ENCODE measurements at regions not wholly inside any gene's neighbourhood (a gene's known extent, or its start where the extent isn't known, plus 50 kb on each side); places are given as distances from the start of the nearest gene placed in this dataset.
"Not testable (repeated sequence)": the region's sequence is repeated elsewhere in the genome, so short reads cannot be mapped to it uniquely, and the experiment has no call there.

DNA sequence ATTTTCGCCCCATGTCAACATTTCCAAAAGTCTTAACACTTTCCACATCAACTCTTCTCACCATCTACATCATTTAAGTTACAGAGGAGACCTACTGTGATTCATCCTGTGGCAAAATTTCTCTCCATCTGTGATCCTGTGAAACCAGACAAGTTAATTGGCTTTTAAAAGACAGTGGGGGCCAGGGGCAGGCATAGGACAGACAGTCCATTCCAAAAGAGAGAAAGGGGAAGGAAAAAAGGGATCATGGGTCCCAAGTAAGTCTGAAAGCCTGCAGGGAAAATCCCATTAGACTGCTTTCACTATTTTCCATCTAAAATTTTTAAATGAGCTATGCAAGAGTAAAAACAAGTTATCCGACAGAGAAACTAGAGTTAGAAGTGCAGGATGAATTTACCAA lies 121.0 kb downstream of the MRPL57 start (continued):
- TF ChIP-seq, protein P1, sequence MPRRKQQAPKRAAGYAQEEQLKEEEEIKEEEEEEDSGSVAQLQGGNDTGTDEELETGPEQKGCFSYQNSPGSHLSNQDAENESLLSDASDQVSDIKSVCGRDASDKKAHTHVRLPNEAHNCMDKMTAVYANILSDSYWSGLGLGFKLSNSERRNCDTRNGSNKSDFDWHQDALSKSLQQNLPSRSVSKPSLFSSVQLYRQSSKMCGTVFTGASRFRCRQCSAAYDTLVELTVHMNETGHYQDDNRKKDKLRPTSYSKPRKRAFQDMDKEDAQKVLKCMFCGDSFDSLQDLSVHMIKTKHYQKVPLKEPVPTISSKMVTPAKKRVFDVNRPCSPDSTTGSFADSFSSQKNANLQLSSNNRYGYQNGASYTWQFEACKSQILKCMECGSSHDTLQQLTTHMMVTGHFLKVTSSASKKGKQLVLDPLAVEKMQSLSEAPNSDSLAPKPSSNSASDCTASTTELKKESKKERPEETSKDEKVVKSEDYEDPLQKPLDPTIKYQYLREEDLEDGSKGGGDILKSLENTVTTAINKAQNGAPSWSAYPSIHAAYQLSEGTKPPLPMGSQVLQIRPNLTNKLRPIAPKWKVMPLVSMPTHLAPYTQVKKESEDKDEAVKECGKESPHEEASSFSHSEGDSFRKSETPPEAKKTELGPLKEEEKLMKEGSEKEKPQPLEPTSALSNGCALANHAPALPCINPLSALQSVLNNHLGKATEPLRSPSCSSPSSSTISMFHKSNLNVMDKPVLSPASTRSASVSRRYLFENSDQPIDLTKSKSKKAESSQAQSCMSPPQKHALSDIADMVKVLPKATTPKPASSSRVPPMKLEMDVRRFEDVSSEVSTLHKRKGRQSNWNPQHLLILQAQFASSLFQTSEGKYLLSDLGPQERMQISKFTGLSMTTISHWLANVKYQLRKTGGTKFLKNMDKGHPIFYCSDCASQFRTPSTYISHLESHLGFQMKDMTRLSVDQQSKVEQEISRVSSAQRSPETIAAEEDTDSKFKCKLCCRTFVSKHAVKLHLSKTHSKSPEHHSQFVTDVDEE (CRISPR knock-in tag; IDR thresholded peaks at IDR 0.05), result no peak
- no peak for TF ChIP-seq ZFP3 (CRISPR knock-in tag; IDR thresholded peaks at IDR 0.05)
- TF ChIP-seq, protein P2, sequence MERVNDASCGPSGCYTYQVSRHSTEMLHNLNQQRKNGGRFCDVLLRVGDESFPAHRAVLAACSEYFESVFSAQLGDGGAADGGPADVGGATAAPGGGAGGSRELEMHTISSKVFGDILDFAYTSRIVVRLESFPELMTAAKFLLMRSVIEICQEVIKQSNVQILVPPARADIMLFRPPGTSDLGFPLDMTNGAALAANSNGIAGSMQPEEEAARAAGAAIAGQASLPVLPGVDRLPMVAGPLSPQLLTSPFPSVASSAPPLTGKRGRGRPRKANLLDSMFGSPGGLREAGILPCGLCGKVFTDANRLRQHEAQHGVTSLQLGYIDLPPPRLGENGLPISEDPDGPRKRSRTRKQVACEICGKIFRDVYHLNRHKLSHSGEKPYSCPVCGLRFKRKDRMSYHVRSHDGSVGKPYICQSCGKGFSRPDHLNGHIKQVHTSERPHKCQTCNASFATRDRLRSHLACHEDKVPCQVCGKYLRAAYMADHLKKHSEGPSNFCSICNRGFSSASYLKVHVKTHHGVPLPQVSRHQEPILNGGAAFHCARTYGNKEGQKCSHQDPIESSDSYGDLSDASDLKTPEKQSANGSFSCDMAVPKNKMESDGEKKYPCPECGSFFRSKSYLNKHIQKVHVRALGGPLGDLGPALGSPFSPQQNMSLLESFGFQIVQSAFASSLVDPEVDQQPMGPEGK (CRISPR knock-in tag; IDR thresholded peaks at IDR 0.05; ENCODE audit: borderline replicate concordance), result no peak

DNA sequence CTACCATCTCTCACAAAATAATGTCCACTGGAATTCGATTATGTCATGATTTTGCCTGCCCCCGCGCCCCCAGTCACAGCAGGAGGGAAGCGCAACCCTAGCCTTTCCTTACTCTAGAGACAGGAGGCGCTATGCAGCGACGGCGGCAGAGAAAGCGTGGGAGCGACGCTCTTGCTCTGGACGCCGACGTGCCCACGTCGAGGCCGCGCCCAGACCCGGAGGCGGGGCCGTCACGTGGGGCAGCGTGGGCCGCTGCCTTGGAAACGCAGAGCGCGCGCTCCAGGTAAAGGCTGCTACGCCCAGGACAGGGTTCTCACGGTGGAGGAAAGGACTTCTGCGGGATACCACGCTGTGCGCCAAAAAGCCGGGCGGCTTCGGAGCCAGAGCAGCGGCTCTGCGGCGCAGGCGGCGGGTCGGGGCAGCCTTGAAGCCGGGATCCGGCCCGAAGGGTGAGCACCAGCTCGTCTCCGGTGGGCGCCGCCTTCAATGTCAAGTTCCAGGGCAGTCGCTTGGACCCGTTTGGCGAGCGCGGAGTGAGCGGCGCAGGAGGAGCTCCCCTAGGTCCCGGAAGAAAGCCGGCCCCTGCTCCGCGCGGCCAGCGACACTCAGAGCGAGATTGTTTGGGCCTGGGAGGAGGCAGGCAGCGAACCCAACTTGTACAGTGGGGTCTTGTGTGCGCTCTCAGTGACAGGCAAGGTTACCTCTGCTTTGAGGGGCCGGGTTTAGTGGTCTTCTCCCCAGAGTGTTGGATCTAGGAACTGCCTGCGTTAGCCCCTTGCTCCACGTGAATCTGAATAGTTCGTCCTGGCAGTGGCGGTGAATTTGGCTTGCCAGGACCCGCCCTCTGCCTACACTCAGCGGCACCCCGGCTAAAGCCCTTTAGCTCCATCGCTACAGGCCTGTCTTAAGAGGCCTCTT lies 121.7 kb downstream of the MRPL57 start:
- TF ChIP-seq BACH2 (CRISPR knock-in tag; IDR thresholded peaks at IDR 0.05; ENCODE audit: borderline replicate concordance), result no peak
- no peak for TF ChIP-seq GLIS3 (CRISPR knock-in tag; IDR thresholded peaks at IDR 0.05)
- TF ChIP-seq, protein P3, sequence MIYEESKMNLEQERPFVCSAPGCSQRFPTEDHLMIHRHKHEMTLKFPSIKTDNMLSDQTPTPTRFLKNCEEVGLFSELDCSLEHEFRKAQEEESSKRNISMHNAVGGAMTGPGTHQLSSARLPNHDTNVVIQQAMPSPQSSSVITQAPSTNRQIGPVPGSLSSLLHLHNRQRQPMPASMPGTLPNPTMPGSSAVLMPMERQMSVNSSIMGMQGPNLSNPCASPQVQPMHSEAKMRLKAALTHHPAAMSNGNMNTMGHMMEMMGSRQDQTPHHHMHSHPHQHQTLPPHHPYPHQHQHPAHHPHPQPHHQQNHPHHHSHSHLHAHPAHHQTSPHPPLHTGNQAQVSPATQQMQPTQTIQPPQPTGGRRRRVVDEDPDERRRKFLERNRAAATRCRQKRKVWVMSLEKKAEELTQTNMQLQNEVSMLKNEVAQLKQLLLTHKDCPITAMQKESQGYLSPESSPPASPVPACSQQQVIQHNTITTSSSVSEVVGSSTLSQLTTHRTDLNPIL (CRISPR knock-in tag; IDR thresholded peaks at IDR 0.05; ENCODE audit: low read depth), result no peak
- TF ChIP-seq, protein P2 (CRISPR knock-in tag; IDR thresholded peaks at IDR 0.05; ENCODE audit: borderline replicate concordance), result peak; percentile 99
- peak; percentile 97 for ATAC-seq

DNA sequence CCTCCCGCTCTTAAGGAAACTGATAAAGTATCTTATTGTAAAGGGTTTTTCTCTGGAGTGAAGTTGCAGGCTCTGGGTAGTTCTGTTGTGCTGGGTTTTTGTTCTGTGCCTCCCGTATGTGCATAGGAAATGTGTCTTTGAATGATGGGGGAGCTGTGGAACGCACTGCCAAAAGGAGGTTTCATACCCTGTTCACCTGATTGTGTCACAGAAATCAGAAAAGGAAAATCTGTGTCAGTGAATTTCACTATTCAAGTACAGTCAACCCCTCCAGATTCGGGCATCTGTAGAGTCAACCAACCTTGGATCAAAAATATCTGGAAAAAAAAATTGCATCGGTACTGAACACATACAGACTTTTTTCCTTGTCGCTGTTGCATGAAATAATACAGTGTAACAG lies 127.8 kb downstream of the MRPL57 start:
- ATAC-seq, result no peak
- TF ChIP-seq, protein P4, sequence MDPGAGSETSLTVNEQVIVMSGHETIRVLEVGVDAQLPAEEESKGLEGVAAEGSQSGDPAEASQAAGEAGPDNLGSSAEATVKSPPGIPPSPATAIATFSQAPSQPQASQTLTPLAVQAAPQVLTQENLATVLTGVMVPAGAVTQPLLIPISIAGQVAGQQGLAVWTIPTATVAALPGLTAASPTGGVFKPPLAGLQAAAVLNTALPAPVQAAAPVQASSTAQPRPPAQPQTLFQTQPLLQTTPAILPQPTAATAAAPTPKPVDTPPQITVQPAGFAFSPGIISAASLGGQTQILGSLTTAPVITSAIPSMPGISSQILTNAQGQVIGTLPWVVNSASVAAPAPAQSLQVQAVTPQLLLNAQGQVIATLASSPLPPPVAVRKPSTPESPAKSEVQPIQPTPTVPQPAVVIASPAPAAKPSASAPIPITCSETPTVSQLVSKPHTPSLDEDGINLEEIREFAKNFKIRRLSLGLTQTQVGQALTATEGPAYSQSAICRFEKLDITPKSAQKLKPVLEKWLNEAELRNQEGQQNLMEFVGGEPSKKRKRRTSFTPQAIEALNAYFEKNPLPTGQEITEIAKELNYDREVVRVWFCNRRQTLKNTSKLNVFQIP (CRISPR knock-in tag; IDR thresholded peaks at IDR 0.05; ENCODE audit: borderline replicate concordance, low read depth), result no peak
- no peak for TF ChIP-seq BACH2 (CRISPR knock-in tag; IDR thresholded peaks at IDR 0.05; ENCODE audit: borderline replicate concordance)
- TF ChIP-seq RARB (CRISPR knock-in tag; IDR thresholded peaks at IDR 0.05), result no peak

DNA sequence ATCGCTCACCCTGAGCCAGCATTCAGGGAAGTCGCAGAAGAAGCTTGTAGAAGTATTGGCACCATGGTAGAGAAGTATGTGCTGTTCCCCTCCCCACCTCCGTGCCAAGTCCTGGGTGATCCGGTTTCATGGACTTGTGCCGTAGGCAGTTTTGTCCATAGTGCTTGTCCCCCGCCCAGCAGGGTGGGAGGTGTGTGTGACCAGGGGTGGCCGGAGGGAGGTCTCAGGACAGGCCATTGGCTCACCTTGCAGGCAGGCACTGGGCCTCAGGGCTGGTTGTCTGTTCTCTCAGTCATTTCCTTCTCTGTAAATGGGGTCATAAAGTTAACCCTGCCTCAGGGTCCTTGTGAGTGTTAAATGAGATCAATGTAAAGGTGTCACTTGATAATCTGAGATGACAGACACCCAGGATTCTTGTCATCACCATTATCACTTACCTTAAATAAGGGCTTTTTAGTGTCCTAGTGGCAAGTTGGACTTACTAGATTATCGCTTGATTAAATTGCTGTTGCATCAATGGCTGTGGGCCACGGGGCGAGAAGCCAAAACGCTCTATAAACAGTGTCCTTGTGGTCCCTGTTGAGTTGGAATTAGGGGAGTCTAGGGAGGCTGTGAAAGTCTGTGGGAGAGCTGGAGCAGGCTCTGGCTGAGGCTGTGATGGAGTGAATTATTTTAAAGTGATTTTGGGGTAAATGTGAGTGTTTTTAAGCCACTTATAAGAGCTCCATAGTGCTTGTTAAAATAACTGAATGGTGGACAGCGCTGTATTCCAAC lies 130.0 kb downstream of the MRPL57 start:
- not testable (repeated sequence) for ATAC-seq

DNA sequence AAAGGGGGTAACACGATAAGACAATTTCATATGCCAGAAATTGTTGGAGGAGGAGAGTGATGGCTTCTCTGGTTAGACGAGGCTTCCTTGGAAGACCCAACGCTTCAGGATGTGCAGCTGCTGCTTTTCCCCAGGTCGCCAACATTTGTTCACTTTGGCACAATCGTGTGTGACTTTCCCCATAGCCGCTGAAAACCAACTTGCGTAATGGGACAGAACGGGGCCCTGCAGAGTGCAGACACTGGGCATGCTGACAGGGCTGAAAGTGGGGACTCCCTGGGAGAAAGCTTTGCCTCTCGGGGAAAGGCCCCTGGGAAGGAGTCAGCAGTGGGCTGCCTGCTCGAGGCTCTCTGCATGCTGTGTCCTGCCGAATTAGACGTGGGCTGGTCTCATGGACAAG lies 130.7 kb downstream of the MRPL57 start:
- ATAC-seq, result not testable (repeated sequence)

DNA sequence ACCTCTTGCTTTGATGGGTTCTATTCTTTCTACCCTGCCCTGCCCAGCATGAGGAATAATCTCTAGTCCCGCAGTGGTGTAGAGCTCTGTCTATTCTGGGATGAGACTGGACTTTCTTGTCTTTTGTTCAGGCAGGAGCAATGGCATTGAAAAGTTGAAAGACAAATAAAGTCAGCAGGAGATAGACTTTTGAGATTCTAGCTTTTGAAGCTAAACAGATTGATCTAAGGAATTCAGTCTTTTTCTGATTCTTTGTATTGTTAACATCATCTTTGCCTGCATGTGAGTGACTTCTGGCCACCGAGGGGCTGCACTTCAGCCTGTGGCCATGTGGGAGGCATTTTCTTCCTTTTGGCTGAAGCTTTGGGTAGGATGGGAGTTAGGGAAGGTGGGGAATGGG lies 132.4 kb downstream of the MRPL57 start:
- no peak for ATAC-seq
- no peak for TF ChIP-seq PPARA (CRISPR knock-in tag; IDR thresholded peaks at IDR 0.05; ENCODE audit: borderline replicate concordance)
- no peak for TF ChIP-seq ESRRG (CRISPR knock-in tag; IDR thresholded peaks at IDR 0.05)
- no peak for TF ChIP-seq CSDC2 (CRISPR knock-in tag; IDR thresholded peaks at IDR 0.05)
- TF ChIP-seq ZC3H10 (CRISPR knock-in tag; IDR thresholded peaks at IDR 0.05), result no peak
- TF ChIP-seq ZNF70 (CRISPR knock-in tag; IDR thresholded peaks at IDR 0.05), result no peak
- no peak for TF ChIP-seq ZNF565 (CRISPR knock-in tag; conservative IDR thresholded peaks at IDR 0.05; ENCODE audit: low read depth)
- TF ChIP-seq TOX (CRISPR knock-in tag; IDR thresholded peaks at IDR 0.05; ENCODE audit: borderline replicate concordance), result no peak
- TF ChIP-seq, protein P1 (CRISPR knock-in tag; IDR thresholded peaks at IDR 0.05), result no peak
- TF ChIP-seq BACH2 (CRISPR knock-in tag; IDR thresholded peaks at IDR 0.05; ENCODE audit: borderline replicate concordance), result no peak
